ENCODE measurements at regions not wholly inside any gene's neighbourhood (a gene's known extent, or its start where the extent isn't known, plus 50 kb on each side); places are given as distances from the start of the nearest gene placed in this dataset.

- Histone ChIP-seq H3K36me3 (ENCODE audit: control insufficient read depth in 2 of 2, extremely low read depth in 1 of 2, insufficient read depth in 2 of 2, low read length in 2 of 2) (no peaks in the 10 kb centered on the region), H3K27me3 (ENCODE audit: control insufficient read depth in 2 of 2, insufficient read depth in 2 of 2, low read length in 2 of 2) (peaks cover 0 to 3% of the 10 kb centered on the region in 2 experiments), H3K9me3 (replicated peaks; ENCODE audit: control insufficient read depth, insufficient read depth, low read length) (no peaks in the 10 kb centered on the region), H3K4me3 (replicated peaks in 1 of 3; ENCODE audit: insufficient read depth in 1 of 3, low read depth in 1 of 3, low read length in 3 of 3) (no peak overlapping the region), H2AFZ (ENCODE audit: low read depth, low read length) (no peak overlapping the region), H3K79me2 (ENCODE audit: control insufficient read depth, insufficient read depth, low read length) (no peaks in the 10 kb centered on the region), H3K9me1 (replicated peaks; ENCODE audit: control insufficient read depth, extremely low read depth, insufficient read depth, low read length) (no peaks in the 10 kb centered on the region), H3K9ac (replicated peaks; ENCODE audit: extremely low read depth, insufficient read depth, low read length) (no peak overlapping the region), H4K20me1 (replicated peaks; ENCODE audit: control insufficient read depth, extremely low read depth, insufficient read depth, low read length) (no peaks in the 10 kb centered on the region), H3K4me2 (ENCODE audit: insufficient read depth, low read length) (no peak overlapping the region), H3K27ac (ENCODE audit: insufficient read depth, low read depth, low read length) (no peak overlapping the region), H3K4me1 (ENCODE audit: control insufficient read depth, extremely low read depth, insufficient read depth, low read length) (no peaks in the 10 kb centered on the region)
- ChIA-PET POLR2A (no interaction called here), CTCF (interaction anchor here (0.8 kb wide), 1 partner anchor 10 kb away, joined by 3 read pairs; no protein-coding TSS in a partner anchor)
- BruUV-seq (replicated peaks) = no TSS peak
- dilution Hi-C loops (cut with MboI; ENCODE audit: extremely low pct_ligation_motif_present, low sequenced_read_pairs) = no loop called here
- intact Hi-C loops (cut with micrococcal nuclease) = no loop called here
- DNase-seq (ENCODE audit: low read depth, low spot score) = no peak
- no peak for TF ChIP-seq POLR2A (IDR thresholded peaks at IDR 0.05; ENCODE audit: low read depth, low read length)
- no peak for TF ChIP-seq CTCF (IDR thresholded peaks at IDR 0.05; ENCODE audit: extremely low read depth in 1 of 2, insufficient read depth in 1 of 2, low read depth in 1 of 2, low read length in 2 of 2)
- no peak for TF ChIP-seq MAX (IDR thresholded peaks at IDR 0.05; ENCODE audit: insufficient read depth, insufficient read length)
- no peak for TF ChIP-seq MYC (IDR thresholded peaks at IDR 0.05; ENCODE audit: low read depth, low read length)
- no peak for TF ChIP-seq JUN (IDR thresholded peaks at IDR 0.05; ENCODE audit: borderline replicate concordance, insufficient read depth, insufficient read length, low read depth)
- no peak for TF ChIP-seq FOS (IDR thresholded peaks at IDR 0.05; ENCODE audit: borderline replicate concordance, insufficient read depth, low read length)
- TF ChIP-seq GATA2 (IDR thresholded peaks at IDR 0.05; ENCODE audit: insufficient read depth, insufficient read length, low read depth, low read length) = no peak
- FAIRE-seq = no peak
Observed at GRCh38 chr21:35319684-35320283, 270.7 kb upstream of the RUNX1 start.

Measured in endothelial cell of umbilical vein (primary cell).